T-helper 2 cell (primary cell): ENCODE measurements at regions not wholly inside any gene's neighbourhood (a gene's known extent, or its start where the extent isn't known, plus 50 kb on each side); places are given as distances from the start of the nearest gene placed in this dataset.

Experiments used
- DNase-seq, 5 experiments: peaks; one replicate each; pipeline versions ENCODE4 v3.0.0 to v3.0.0-alpha.2; 2012 to 2022

DNA sequence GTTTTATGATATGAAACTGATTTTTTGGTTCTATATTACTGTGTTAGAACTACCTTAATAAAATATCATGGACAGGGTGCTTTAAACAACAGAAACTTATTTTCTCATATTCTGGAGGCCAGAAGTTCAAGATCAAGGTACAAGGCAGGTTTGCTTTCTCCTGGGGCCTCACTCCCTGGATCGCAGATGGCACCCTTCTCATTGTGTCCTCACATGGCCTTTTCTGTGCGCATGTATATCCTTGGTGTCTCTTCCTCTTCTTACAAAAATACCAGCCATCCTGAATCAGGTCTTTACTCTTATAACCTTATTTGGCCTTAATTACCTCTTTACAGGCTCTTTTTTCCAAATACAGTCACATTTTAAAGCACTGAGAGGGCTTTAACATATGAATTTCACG is 906.1 kb downstream of the CDH11 start:
- no peak for DNase-seq

GRCh38 chr16:64211331-64211730 is 910.5 kb downstream of the CDH11 start:
- DNase-seq, result no peak

DNA sequence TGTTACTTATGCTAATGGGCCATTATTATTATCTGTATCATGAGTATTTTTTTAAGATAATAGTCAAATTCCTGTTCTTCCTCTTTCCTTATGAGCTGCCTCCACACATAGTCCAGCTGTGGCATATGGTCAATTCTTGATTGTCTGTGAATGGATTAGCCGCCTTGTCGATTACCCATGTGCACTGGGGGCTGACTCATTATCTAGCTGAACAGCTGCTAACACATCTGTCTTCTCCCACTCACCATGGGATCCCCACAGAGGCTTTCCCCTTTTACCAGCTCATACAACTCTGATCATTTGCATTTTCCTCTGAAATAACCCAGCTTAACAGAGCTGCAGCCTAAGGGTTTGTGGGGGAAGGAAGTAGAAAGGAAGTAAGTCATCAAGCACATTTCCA is 915.0 kb downstream of the CDH11 start:
- DNase-seq, result no peak

DNA sequence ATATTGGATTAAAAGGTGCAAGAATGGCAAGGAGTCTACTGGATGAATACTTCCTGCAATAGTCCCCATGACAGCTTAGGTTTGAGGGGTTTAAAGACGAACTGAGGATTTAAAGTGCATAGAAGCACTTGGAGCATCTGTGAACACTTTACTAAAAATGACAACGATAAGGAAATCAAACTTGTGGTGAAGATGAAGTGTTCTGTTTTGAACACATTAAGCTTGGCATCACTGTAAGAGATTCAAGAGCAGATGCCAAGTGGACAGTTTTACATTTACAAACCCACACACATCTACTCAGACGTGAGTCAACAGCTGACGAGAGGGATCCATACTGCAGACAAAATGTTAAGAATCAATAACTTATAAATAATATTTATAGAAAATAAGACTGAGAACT is 918.7 kb downstream of the CDH11 start:
- DNase-seq, result no peak

DNA sequence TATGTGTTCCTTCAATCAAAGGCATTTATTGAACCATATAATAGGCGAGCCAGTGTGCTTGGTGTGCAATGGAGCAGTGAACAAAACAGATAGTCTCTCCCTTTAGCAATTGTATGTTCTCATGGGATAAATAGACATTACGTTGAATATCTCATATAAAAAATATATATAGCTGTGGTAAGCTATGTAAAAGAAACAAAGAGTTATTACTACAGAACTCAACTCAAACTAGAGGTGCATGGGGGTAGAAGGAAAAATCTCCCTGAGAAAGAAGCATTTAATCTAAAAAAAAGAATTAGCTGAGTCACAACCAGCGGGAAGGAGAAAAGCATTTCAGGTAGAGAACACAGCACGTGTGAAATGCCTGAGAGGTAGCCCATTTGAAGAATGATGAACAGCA is 919.3 kb downstream of the CDH11 start:
- DNase-seq, result no peak

DNA sequence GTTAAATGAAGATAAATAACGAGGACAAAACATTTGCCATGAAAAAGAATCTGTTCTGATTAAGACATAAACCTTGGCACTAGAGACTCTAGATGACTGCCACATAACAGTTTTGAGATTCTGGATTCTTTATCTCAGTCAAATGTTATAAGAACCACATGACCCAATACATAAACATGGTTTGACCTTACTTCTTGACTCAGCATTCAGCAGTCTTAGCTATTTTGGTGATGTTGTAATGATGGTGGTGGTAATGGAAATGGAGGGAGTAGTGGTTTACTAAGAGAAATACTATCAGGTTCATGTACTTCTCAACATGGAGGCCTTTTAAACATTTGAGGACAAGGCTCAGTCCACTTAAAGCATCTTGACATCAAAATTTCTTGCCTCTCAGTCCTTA is 925.4 kb downstream of the CDH11 start:
- DNase-seq, result no peak

GRCh38 chr16:64185954-64186353 is 935.9 kb downstream of the CDH11 start:
- DNase-seq, result no peak

GRCh38 chr16:64184156-64184555 is 937.7 kb downstream of the CDH11 start:
- no peak for DNase-seq

DNA sequence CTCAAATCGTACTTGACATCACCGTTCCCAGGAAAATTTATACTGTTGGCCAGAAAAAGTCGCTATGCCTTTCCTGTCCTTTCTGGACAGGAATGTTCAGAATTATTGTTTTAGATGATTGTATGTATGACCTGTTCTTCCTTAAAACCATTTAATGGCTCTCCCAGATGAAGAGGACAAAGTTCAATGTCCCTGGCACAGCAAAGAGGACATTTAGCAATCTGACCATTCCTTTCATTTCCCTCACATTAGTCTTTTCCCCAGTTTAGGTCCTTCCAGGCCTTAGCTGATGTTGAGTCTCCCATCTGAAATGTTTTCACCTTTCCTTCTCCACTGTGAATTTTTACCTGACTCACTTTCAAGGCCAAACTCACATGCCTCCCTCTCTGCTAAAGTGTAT is 938.9 kb downstream of the CDH11 start:
- no peak for DNase-seq

GRCh38 chr16:64181271-64181925 is 940.5 kb downstream of the CDH11 start:
- DNase-seq, result no peak

- no peak for DNase-seq
Measured at GRCh38 chr16:64180136-64180900, 941.5 kb downstream of the CDH11 start.

- no peak for DNase-seq
Measured at GRCh38 chr16:64174327-64174726, 947.5 kb downstream of the CDH11 start.

GRCh38 chr16:64172652-64173051 is 949.2 kb downstream of the CDH11 start:
- DNase-seq, result no peak

DNA sequence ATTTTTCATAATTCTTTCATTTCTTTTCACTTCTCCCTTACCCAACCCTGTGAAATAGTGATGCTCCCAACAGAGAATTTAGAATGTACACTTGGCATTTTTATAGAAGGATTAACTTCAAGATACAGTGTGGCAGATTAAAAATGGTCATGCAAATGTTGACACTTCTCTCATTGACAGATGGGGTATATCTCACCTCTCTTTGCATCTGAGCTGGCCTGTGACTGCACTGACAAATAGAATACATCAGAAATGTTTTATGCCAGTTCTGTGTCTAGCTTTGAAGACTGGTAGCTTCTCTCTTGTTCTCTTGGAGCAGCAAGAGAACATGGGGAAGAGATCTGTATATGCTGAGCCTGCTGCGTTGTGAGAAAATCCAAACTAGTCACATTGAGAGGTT is 949.6 kb downstream of the CDH11 start:
- DNase-seq, result no peak

DNA sequence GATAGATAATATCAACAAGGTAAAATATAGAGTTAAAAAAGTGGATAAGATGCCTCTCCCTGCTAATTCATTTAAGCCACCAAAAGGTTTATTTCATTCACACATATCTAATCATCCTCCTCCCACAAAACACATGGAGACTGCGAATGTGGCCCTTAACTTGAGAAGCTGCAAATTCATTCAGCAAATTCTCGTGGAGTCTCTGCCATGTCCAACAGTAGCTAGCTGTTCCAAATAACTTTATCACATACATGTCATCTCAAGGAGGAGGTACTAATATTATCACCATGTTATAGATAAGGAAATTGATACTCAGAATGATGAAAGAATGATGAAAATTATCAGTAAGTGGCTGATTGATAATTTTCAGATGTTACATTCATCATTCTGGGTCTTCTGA is 950.2 kb downstream of the CDH11 start:
- no peak for DNase-seq

- DNase-seq, result no peak
Measured at GRCh38 chr16:64168371-64168770, 953.5 kb downstream of the CDH11 start.

GRCh38 chr16:64167936-64168335 is 953.9 kb downstream of the CDH11 start:
- DNase-seq, result no peak

GRCh38 chr16:64165368-64165767 is 956.5 kb downstream of the CDH11 start:
- no peak for DNase-seq

DNA sequence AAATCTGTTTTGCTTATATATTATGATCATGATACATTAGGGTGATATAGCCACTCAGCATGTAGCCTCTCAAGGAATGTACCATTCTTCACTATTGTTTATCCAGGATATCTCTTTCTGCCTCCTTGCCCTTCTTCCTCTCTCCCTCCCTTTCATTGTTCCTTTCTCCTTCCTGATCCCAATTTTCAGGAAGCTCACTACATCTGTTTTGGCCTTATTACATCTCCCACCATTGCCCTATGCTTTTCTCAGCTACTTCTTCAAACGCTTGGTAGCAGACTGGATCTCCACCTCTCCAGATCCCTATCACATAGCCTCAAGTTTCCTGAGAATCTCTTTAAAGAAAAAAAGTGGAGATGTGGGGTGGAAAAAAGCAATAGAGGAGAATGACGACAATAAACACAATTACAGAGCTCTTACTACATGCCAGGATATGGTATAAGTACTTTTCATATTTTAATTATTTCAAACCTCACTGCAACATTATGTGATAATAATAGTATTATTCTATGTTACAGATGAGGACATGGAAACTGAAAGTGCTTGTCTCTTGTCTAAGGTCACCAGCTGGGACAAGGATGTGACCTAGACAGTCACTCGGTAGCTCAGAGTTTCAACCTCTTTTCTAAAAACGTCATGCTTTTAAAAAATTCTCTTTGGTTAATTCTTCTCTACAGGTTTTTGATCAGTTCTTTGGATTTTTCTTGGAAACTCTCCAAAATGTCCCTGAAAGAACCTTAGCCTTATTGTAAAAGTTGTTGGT is 959.1 kb downstream of the CDH11 start:
- DNase-seq, result no peak

DNA sequence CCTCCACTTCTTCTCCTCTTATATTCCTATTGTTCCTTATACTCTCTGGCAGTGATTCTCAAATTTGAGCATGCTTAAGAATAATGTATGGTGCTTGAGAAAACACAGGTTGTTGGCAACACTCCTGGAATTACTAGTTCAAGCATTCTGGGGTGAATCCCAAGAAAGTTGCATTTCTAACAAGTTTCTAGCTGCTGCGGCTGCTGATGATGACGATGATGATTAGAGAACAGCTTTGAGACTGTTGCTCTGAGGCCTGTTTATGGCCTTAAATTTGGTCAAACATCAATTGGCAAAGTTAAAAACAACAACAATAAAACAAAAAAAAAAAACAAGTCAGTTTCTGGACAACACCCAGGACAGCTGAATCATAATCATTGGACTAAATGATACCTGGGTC is 961.9 kb downstream of the CDH11 start:
- no peak for DNase-seq

DNA sequence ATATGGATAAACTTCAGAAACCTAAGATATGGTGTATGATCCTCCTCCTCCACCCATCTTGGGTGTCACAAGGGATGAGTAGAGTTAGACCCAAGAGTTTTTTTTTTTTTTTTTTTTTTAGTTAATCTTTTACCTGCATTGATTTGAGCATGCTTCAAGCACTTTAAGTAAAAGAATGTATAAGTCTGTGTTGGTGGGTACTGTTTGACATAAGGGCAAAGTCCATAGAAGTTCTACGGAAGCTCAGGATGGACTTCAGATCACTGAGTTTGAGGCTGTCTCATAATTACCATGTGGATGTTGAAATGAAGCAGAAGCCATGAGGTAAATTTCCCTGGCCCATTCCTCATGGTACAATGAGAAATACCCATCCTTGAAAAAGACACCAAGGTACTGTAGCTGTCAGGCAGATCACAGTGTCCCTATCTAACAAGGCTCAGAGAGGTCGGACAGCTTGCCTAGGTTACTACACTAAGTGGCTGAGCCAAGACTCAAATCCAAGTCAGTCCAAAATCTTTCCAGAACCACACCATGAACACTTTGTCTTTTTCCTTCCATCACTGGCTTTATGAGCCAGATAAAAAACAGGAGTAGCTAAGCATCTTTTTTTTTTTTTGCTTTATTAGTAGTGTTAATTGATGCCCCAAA is 962.8 kb downstream of the CDH11 start:
- no peak for DNase-seq

- DNase-seq, result no peak
Measured at GRCh38 chr16:64153718-64154117, 968.1 kb downstream of the CDH11 start.

- no peak for DNase-seq
Measured at GRCh38 chr16:64151990-64152767, 969.7 kb downstream of the CDH11 start.
